Dermis blood vessel endothelial cell (primary cell): ENCODE measurements at regions not wholly inside any gene's neighbourhood (a gene's known extent, or its start where the extent isn't known, plus 50 kb on each side); places are given as distances from the start of the nearest gene placed in this dataset.
"Not testable (repeated sequence)": the region's sequence is repeated elsewhere in the genome, so short reads cannot be mapped to it uniquely, and the experiment has no call there.

Source experiments
- DNase-seq: peaks from one replicate; pipeline ENCODE4 v3.0.0; 2010

DNA sequence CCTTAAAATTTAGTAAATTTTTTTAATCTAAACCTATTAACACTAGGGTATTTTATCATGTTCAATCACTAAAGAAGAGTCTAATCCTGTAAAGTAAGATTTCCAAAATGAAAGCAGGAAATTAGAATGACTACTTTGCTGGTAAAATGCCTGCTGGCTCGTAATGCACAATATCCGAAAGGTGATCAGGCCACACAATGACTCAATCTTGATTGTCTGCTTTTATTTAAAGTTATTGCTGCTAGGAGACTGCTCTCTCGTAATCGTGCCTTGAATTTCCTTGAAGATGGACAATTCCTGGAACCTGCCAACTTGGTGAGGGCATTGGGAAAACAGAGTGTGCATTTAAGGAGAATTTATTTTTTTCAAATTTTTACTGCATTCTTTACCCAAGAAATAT, 1786.5 kb upstream of the RAG2 start:
- DNase-seq, result no peak

DNA sequence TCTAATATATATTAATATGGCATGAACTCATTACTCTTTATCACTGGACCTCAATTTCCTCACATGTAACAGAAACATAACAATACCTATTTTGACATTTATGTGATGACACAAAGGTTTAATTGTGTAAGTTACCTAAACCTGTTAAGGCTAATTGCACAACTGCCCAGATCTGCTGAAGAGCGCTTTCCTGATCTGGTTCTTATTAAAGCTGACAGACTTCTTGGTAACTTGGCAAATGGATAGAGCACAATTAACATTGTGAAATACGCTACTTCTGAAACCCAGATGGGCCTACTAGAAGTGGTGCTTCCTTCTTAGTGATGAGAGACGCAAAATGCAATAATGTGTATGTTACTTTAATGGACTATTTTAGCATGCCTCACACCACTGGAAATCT, 1767.2 kb upstream of the RAG2 start:
- no peak for DNase-seq

DNA sequence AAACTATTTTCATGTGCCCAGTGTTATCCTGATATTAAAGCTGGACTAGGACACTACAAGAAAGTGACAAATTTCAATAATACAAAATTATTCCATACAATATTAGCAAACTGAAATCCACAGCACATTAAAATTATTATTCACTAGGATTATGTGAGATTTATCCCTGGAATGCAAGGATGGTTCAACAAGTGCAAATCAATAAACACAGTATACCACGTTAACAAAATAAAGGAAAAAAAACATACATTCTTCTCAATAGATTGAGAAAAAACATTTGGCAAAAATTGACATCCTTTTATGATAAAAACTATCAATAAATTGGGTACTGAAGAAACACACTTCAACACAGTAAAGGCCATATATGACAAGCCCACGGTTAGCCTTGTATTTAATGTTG, 1758.2 kb upstream of the RAG2 start:
- no peak for DNase-seq

DNA sequence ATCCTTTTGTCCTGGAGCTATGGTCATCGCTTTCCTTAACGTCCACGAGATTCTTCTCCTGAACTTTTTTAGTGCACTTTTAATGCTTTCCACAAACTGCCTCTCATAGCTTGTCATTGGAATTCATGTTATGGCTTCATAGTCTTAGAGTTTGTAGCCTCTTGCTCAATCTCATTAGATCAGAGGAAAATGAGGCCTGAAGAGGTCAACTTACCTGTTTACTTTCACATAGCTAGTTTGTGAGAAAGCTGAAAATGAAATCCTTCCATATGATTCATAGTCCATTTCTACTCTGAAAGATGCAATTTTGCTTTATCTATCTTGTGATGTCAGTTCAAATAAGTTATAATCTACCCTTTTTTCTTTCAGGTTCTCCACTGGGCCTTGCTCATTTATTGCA, 1747.2 kb upstream of the RAG2 start:
- no peak for DNase-seq

DNA sequence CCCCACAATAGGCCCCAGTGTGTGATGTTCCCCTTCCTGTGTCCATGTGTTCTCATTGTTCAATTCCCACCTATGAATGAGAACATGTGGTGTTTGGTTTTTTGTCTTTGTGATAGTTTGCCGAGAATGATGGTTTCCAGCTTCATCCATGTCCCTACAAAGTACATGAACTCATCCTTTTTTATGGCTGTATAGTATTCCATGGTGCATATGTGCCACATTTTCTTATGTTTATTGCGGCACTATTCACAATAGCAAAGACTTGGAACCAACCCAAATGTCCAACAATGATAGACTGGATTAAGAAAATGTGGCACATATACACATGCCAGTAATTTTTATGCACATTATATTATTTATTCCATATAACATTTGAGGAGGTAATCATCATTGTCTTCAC, 1743.6 kb upstream of the RAG2 start:
- not testable (repeated sequence) for DNase-seq

DNA sequence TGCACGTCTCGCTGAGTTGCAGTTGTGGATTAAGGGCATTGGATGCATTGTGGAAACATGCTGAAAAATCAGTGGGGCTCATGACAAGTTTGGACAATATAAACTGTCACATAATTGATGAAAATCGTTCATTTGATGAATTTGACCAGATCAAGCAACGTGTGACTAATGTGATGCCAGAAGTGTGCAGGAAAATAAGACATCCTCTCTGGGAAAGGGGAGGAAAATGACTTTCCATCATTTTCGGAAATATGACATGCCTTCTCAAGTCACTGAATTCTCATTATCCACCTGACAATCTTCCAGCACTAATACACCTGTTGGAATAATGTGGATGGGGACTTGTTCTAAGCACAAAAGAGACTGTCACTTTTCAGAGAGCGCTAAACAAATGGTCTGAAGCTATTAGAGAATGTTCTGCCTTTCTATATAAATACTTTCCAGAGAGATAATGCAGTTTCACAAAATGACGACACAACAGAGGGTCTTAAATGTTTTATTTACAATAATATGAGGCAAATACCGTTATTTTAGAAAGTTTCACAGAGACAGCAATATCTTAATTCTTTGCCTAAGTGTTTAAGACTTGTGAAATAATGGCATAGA, 1741.9 kb upstream of the RAG2 start:
- DNase-seq, result no peak

DNA sequence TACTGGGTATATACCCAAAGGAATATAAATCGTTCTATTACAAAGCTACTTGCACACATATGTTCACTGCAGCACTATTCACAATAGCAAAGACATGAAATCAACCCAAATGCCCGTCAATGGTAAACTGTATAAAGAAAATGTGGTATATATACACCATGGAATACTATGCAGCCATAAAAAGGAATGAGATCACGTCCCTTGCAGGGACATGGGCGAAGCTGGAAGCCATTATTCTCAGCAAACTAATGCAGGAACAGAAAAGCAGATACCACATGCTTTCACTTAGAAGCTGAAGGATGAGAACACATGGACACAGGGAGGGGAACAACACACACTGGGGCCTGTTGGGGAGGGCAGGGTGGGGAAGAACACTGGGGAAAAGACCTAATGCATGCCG, 1740.0 kb upstream of the RAG2 start:
- not testable (repeated sequence) for DNase-seq

DNA sequence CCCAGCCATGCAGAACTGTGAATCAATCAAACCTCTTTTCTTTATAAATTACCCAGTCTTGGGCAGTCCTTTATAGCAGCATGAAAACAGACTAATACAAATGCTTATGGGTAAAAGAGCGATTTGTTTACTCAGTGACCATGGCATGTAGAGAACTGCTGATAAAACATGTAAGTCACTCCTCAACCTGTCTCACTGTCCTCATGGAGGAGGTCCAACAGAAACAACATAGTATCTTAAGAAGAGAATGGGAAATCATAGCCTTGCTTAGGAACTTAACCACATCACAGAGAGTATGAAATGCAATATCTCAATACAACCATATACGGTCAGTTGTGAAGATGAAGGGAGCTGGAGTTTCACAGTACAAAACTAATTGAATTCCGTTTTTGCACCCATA, 1734.0 kb upstream of the RAG2 start:
- no peak for DNase-seq

DNA sequence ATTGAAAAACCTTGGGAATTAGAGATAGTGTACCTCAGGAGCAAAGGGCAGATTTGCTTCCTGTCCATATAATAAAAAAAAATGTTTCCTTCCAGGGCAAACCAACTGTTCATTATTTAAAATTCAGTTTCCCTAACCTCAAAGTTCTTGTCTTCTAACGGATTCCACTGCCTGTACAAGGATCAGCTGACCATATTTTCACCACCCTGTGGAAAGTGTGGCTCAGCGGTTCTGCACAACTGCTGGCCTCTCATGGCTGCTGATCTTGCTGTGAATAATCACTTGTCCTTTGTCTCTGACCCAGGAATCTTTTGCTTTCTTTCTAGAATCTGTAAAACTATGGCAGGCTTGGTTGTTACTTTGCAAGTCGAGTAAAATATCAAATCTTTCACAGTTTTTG, 1732.5 kb upstream of the RAG2 start:
- DNase-seq, result no peak

DNA sequence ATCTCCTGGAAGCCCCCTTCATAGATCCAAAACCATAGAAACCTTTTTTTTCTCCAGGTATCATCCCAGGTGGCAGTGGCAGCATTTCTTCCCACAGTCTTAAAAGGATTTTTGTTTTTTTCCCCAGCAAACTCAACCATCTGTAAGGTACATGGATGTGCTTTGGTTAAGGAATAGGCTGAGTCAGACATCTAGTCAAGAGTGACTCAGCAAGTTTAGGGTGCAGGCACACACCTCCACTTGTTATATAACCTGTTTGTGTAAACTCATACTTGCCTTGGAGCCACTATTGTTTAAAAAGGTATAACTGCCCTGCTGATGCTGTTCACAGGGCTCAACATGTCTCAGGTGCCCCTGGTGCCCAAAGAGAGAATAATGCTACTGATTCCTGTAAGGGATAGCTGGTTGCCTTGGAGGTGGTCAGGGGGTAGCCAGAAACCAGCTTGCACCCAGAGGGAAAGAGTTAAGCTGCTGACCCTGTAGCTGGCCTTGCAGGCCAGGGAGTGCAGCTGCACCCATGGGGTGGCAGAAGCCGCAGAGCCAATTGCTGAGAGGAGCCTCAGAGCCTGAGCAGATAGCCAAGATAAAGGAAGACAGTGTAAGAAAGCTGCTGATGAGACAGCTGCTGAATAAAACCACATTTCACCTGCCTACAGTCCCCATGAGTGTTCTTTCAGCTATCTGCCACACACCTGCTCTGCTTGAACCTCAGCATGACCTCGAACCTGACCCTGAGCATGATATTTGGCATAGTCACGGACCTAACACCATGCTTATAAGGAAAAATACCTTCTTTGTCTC, 1726.1 kb upstream of the RAG2 start:
- DNase-seq, result no peak

DNA sequence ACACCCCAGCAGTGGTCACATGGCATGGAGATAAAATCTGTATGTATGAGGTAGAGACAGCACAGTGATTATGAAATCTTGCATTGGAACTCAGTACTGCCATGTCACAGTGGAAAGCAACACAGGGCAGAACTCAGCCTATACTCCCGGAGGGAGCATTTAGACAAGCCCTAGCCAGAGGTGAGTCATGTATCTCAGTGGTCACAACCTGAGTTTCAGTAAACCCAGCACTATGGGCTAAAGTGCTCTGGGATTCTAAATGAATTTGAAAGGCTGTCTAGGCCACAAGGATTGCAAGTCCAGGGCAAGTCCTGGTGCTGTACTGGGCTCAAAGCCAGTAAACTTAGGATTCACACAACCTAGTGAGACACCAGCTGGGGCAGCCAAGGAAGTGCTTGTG, 1717.1 kb upstream of the RAG2 start:
- no peak for DNase-seq

DNA sequence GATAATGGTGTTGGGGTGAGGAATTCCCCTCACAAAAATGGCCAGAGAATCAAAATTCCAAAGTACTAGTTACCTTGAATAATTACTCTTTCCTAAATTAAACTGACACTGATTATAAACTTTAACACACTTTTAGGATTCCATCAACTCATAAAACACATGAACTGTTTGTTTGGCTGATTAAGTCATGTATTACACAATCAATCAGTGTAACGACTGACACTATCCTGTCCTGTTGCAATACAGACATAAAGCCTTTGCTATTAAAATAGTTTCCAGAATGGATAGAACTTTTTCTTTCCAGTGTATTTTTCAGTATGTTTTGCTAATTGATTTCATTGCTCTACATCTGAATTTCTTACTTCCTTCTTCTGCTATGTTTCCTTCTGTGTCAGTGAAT, 1709.4 kb upstream of the RAG2 start:
- DNase-seq, result no peak

DNA sequence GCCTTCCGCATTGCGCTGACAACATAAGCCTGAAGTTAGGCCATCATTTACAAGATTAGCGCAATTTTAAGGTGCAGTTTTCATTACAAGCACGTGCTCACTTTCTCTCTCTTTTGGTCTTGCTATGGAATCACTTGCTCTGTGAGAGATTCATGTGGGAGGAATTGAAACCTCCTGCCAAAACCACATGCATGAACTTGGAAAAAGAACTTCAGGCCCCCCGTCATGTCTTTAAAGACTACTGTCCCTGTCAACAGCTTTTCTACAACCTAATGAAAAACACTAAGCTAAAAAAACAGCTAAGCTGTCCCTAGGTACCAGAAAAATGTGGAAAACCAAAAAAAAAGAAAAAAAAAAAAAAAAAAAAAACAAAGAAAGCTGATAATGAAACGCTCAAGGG, 1707.6 kb upstream of the RAG2 start:
- no peak for DNase-seq

DNA sequence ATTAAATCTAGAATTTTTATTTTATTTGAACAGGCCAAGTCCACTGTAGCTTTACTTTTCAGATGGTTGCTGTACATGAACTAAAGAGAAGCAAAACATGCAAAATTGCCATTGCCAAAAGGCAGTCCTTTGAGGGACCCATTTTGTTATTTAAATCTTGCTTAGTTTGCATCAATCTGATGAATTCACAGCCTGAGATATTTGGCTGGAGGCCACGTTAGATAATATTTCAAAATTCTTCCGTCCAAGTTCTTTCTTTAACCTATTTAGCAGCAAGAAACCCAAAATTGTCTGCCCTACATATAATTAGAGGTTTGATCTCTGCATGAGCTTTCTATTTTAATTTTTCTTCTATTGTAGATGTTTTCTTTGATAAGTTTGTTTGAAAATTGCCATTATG, 1706.9 kb upstream of the RAG2 start:
- DNase-seq, result no peak

DNA sequence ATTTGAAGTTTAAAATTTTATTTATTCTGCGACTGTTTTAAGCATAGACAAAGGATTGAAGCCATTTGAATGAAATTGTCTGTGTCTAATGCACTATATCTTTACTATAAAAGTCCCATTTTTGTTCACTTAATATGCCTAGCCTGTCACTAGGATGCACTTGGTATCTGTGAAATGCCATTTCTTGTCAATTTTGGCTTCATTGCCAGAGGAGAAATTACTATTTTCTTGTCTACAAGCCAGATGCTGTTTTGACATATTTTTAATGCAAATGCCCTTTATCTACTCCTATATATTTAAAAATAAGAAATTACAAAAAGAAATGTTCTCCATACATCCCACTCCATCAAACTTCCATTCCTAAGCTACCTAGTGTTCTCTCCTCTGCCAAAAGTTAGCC, 1704.5 kb upstream of the RAG2 start:
- DNase-seq, result no peak

DNA sequence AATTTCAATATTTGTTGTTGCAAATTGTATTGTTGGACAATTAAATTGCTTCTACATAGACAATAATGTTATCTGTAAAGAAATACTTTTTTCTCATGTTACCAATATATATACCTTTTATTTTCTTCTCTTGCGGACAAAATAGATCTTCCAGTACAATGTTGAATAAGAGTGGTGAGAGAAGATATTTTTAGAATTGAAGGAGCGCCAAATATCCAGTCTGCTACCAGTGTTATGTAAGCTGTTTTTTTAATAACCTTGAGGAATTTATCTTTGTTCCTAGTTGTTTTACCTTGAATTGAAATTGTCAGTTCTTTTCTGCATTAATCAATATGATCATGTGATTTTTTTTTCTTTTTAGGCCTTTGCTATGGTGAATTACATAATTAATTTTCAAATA, 1702.5 kb upstream of the RAG2 start:
- DNase-seq, result no peak

DNA sequence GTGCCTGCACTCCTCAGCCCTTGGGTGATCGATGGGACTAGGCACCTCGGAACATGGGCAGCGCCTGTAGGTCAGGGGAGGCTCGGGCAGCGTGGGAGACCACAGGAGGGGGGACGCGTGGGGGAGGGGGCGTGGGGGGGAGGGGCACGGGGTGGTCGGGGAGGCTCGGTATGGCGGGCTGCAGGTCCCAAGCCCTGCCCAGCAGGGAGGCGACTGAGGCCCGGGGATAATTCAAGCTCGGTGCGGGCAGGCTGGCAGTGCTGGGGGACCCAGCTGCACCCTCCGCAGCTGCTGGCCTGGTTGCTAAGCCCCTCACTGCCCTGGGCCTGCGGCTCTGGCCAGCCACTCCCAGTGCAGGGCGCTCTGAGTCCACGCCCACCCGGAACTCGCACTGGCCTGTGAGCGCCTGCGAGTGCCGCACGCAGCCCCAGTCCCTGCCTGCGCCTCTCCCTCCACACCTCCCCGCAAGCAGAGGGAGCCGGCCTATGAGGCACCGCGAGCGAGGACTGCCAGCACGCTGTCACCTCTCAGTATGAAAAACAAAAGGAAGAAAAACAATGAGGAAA, 1698.3 kb upstream of the RAG2 start:
- DNase-seq, result no peak

DNA sequence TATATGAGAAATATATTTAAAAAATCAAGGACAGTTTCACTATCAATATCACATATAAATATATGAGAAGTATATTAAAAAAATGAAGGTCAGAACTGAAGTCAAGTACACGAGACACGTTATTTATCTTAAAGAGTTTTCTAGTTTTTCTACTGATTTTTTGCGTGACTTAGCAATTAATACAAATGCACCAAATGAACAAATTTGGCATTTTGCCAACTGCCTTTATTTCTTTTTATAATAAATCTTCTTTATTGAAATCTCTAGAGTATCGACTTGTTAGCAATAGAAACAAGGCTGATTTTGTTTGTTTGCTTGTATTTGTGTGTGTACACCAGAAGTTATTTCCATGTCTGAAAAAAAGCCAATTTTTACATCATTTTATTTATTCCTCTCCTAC, 1684.7 kb upstream of the RAG2 start:
- DNase-seq, result no peak

DNA sequence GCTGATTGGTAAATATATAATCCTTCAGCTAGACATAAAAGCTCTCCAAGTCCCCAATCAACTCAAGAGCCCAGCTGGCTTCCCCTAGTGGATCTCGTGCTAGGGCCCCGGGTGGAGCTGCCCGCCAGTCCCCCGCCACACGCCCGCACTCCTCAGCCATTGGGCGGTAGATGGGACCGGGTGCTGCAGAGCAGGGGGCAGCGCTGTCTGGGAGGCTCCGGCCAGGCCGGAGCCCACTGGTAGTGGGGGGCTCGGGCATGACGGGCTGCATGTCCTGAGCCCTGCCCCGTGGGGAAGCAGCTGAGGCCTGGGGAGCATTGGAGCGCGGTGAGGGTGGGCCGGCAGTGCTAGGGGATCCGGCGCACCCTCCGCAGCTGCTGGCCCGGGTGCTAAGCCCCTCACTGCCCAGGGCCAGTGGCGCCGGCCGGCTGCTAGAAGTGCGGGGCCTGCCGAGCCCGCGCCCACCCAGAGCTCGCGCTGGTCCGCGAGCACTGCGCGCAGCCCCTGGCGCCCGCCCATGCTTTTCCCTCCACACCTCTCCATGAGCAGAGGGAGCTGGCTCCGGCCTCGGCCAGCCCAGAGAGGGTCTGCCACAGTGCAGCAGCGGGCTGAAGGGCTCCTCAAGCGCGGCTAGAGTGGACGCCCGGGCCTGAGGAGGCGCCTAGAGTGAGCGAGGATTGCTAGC, 1680.6 kb upstream of the RAG2 start:
- DNase-seq, result no peak

DNA sequence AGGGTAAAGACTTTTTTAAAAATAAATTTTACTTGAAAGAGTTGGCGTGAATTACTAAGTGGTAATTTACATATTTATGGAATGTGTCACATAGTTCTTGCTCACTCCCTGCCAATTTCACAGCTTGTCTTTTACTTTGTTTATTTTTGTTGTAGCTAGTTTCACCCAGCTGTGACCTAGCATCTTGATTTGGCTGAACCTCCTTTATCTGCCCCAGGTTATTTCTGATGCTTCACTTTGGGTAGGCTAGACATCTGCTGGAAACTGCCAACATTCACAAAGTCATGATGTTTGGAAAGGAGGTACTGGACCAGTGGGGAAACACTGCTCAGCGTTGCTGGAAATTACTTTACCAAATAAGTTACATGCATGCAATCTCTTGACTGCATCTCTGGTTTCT, 1676.0 kb upstream of the RAG2 start:
- no peak for DNase-seq

DNA sequence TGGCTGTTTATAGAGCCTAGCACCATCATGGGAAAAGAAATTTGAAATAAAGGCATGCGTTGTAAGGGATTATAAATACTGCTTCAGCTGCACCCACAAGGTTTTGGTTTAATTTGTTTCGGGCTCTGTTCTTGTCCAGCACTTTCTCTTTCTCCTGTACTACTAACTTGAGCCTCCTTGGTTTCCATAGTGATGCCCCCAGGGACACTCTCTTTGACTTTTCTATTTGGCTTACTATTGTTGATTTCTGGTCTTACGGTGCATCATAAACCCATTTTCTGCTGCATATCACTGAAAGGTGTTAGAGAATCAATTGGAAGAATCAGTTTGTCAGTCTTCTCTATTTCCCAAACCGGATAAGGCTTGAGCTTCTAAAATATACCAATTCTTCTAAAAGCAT, 1674.3 kb upstream of the RAG2 start:
- DNase-seq, result no peak

DNA sequence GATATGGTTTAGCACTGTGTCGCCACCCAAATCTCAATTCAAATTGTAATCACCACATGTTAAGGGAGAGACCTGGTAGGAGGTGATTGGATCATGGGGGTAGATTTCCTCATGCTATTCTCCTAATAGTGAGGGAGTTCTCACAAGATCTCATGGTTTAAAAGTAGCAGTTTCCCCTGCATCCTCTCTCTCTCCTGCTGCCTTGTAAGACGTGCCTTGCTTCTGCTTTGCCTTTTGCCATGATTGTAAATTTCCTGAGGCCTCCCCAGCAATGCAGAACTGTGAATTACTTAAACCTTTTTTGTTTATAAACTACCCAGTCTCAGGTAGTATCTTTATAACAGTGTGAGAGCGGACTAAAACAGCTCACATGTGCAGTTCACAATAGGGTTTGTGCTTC, 1668.7 kb upstream of the RAG2 start:
- no peak for DNase-seq

DNA sequence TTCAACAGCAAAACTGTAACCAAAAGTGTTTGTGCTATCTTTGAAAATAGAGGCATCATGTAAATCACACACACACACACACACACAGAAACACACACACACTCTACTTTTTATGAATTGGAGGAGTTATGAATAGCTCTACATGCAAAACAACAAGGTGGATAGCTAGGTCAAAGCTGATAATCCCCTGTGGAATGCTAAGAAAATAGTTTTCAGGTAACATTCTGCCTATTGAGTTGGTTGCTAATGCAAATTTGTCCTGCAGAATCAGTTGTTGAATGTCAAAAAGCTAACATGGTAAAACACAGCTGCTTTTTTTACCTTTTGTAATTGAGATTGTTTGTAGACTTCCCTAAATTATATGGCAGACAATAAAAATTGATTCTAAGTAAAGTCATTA, 1658.4 kb upstream of the RAG2 start:
- no peak for DNase-seq

DNA sequence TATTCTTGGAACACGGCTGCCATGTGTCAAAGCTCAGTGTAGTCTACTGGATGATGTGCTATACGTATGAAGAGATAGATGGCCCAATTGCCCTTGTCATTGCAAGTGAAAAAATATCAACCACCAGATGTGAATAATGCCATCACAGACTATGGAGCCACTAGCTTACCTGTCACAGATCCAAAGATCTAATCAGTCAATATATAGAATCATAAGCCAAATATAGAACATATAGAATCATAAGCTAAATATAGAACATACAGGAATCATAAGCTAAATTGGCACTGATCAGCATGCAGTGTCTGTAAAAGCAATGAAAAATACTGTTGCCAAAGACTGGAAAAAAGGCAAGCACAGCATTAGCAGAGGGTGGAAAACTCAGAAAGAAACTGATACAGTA, 1656.9 kb upstream of the RAG2 start:
- DNase-seq, result no peak
